Ramos (cell line): ENCODE measurements at regions not wholly inside any gene's neighbourhood (a gene's known extent, or its start where the extent isn't known, plus 50 kb on each side); places are given as distances from the start of the nearest gene placed in this dataset.

Experiments used
- in situ Hi-C: fragments of 300-500 bp; cut with MboI; formaldehyde crosslinking; loops from one replicate; pipeline ENCODE4 v1.14.3; 2022; ENCODE audit warnings: low sequenced_read_pairs; ENCODE audit not compliant: unreplicated experiment

DNA sequence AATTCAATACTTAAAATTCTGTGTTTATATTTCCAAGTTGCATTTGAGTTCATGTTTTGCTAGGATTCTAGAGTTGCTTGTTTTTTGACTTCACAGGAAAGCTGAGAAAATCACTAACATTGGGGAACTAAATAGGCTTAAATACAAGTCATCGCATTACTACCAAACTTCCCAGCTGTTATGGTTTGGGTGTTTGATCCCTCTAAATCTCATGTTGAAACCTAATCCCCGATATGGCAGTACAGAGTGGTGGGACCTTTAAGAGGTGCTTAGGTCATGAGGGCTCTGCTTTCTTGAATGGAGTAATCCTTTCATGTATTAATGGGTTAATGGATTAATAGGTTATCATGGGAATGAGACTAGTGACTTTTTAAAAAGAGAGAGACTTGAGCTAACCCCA lies 77.2 kb upstream of the ARPP21 start:
- in situ Hi-C loops, result no loop called here

GRCh38 chr3:35565048-35565447 lies 74.3 kb upstream of the ARPP21 start:
- in situ Hi-C loops, result no loop called here
